ENCODE measurements at regions not wholly inside any gene's neighbourhood (a gene's known extent, or its start where the extent isn't known, plus 50 kb on each side); places are given as distances from the start of the nearest gene placed in this dataset.

DNA sequence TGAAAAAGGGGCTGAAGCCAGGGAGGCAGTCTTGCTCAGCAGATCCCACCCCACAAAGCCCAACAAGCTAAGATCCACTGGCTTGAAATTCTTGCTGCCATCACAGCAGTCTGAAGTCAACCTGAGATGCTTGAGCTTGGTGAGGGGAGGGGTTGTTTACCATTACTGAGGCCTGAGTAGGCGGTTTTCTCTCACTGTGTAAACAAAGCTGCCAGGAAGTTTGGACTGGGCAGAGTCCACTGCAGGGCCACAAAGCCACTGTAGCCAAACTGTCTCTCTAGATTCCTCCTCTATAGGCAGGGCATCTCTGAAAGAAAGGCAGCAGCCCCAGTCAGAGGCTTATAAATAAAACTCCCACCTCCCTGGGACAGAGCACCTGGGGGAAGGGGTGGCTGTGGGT lies 746.1 kb upstream of the LRRC4C start:
- Histone ChIP-seq H3K9me3 (ENCODE audit: insufficient read depth, low read length, severe bottlenecking) (no peaks in the 10 kb centered on the region), H3K79me2 (ENCODE audit: insufficient read depth, low read length) (no peaks in the 10 kb centered on the region), H3K4me1 (ENCODE audit: insufficient read depth, low read length) (no peaks in the 10 kb centered on the region), H3K9ac (ENCODE audit: low read depth, low read length) (no peak overlapping the region), H3K36me3 (ENCODE audit: insufficient read depth, low read length) (no peaks in the 10 kb centered on the region), H3K27ac (ENCODE audit: low read length) (no peak overlapping the region), H4K20me1 (ENCODE audit: insufficient read depth, low read length) (no peaks in the 10 kb centered on the region), H3K4me2 (ENCODE audit: insufficient read depth, low read length) (no peak overlapping the region), H3K4me3 (ENCODE audit: low read depth in 1 of 2, low read length in 2 of 2) (no peak overlapping the region), H3K27me3 (ENCODE audit: insufficient read depth, low read length, poor library complexity) (no peaks in the 10 kb centered on the region), H2AFZ (ENCODE audit: low read depth, low read length) (no peak overlapping the region)
- DNase-seq (no peak), ATAC-seq (ENCODE audit: insufficient read depth, low read depth) (no peak)
- TF ChIP-seq CTCF (IDR thresholded peaks at IDR 0.05; ENCODE audit: borderline replicate concordance, extremely low read depth, low read length, poor library complexity, severe bottlenecking): no peak
- no peak for TF ChIP-seq EZH2 (IDR thresholded peaks at IDR 0.05; ENCODE audit: borderline replicate concordance, low read depth, low read length, severe bottlenecking)

- Histone ChIP-seq H4K20me1 (ENCODE audit: insufficient read depth, low read length) (no peaks in the 10 kb centered on the region), H3K4me1 (ENCODE audit: insufficient read depth, low read length) (no peaks in the 10 kb centered on the region), H3K27me3 (ENCODE audit: insufficient read depth, low read length, poor library complexity) (no peaks in the 10 kb centered on the region), H3K9ac (ENCODE audit: low read depth, low read length) (no peak overlapping the region), H3K79me2 (ENCODE audit: insufficient read depth, low read length) (no peaks in the 10 kb centered on the region), H3K9me3 (ENCODE audit: insufficient read depth, low read length, severe bottlenecking) (no peaks in the 10 kb centered on the region), H3K4me3 (ENCODE audit: low read depth in 1 of 2, low read length in 2 of 2) (no peak overlapping the region), H2AFZ (ENCODE audit: low read depth, low read length) (no peak overlapping the region), H3K36me3 (ENCODE audit: insufficient read depth, low read length) (no peaks in the 10 kb centered on the region), H3K27ac (ENCODE audit: low read length) (no peak overlapping the region), H3K4me2 (ENCODE audit: insufficient read depth, low read length) (no peak overlapping the region)
- ATAC-seq (ENCODE audit: insufficient read depth, low read depth): no peak
- no peak for DNase-seq
- no peak for TF ChIP-seq EZH2 (IDR thresholded peaks at IDR 0.05; ENCODE audit: borderline replicate concordance, low read depth, low read length, severe bottlenecking)
- no peak for TF ChIP-seq CTCF (IDR thresholded peaks at IDR 0.05; ENCODE audit: borderline replicate concordance, extremely low read depth, low read length, poor library complexity, severe bottlenecking)
These were observed 766.2 kb upstream of the LRRC4C start for GRCh38 chr11:42225664-42226063.

DNA sequence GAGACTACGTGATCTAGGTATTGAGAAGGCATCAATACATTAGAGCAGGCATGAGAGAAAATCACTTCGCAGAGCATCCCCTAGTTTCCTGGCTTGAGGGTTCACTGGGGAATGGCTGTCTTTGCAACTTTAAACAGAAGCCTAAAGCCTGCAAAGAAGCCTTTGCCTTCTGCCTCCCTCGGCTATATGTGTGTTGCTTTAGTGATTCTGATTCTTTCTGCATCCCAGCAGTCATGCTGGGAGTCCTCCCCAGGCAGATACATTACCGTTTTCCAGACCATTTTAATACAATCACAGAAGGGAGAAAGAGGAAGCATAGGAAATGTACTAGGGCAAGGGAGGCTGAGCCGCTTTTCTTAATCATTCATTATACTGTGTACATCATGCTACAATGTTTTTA lies 773.2 kb upstream of the LRRC4C start:
- DNase-seq (no peak), ATAC-seq (ENCODE audit: insufficient read depth, low read depth) (no peak)
- no peak overlapping the region for H2AFZ ChIP-seq (ENCODE audit: low read depth, low read length)
- no peaks in the 10 kb centered on the region for H3K4me1 ChIP-seq (ENCODE audit: insufficient read depth, low read length)
- no peak overlapping the region for H3K4me2 ChIP-seq (ENCODE audit: insufficient read depth, low read length)
- H3K4me3 ChIP-seq (ENCODE audit: low read depth in 1 of 2, low read length in 2 of 2): no peak overlapping the region
- no peaks in the 10 kb centered on the region for H3K9me3 ChIP-seq (ENCODE audit: insufficient read depth, low read length, severe bottlenecking)
- no peaks in the 10 kb centered on the region for H4K20me1 ChIP-seq (ENCODE audit: insufficient read depth, low read length)
- H3K27ac ChIP-seq (ENCODE audit: low read length): no peak overlapping the region
- TF ChIP-seq EZH2 (IDR thresholded peaks at IDR 0.05; ENCODE audit: borderline replicate concordance, low read depth, low read length, severe bottlenecking): no peak
- no peak for TF ChIP-seq CTCF (IDR thresholded peaks at IDR 0.05; ENCODE audit: borderline replicate concordance, extremely low read depth, low read length, poor library complexity, severe bottlenecking)
- no peaks in the 10 kb centered on the region for H3K27me3 ChIP-seq (ENCODE audit: insufficient read depth, low read length, poor library complexity)
- no peaks in the 10 kb centered on the region for H3K36me3 ChIP-seq (ENCODE audit: insufficient read depth, low read length)
- H3K9ac ChIP-seq (ENCODE audit: low read depth, low read length): no peak overlapping the region
- H3K79me2 ChIP-seq (ENCODE audit: insufficient read depth, low read length): no peaks in the 10 kb centered on the region

GRCh38 chr11:42234451-42234951 lies 775.0 kb upstream of the LRRC4C start:
- Histone ChIP-seq H3K4me3 (ENCODE audit: low read depth in 1 of 2, low read length in 2 of 2) (no peak overlapping the region), H3K79me2 (ENCODE audit: insufficient read depth, low read length) (no peaks in the 10 kb centered on the region), H3K36me3 (ENCODE audit: insufficient read depth, low read length) (no peaks in the 10 kb centered on the region), H3K9me3 (ENCODE audit: insufficient read depth, low read length, severe bottlenecking) (no peaks in the 10 kb centered on the region), H2AFZ (ENCODE audit: low read depth, low read length) (no peak overlapping the region), H3K27me3 (ENCODE audit: insufficient read depth, low read length, poor library complexity) (no peaks in the 10 kb centered on the region), H3K4me1 (ENCODE audit: insufficient read depth, low read length) (no peaks in the 10 kb centered on the region), H3K27ac (ENCODE audit: low read length) (no peak overlapping the region), H3K9ac (ENCODE audit: low read depth, low read length) (no peak overlapping the region), H3K4me2 (ENCODE audit: insufficient read depth, low read length) (no peak overlapping the region), H4K20me1 (ENCODE audit: insufficient read depth, low read length) (no peaks in the 10 kb centered on the region)
- DNase-seq (no peak), ATAC-seq (ENCODE audit: insufficient read depth, low read depth) (no peak)
- TF ChIP-seq CTCF (IDR thresholded peaks at IDR 0.05; ENCODE audit: borderline replicate concordance, extremely low read depth, low read length, poor library complexity, severe bottlenecking) (no peak), EZH2 (IDR thresholded peaks at IDR 0.05; ENCODE audit: borderline replicate concordance, low read depth, low read length, severe bottlenecking) (no peak)

Measured in DND-41 (cell line).